OCI-LY7 (cell line): ENCODE measurements at regions not wholly inside any gene's neighbourhood (a gene's known extent, or its start where the extent isn't known, plus 50 kb on each side); places are given as distances from the start of the nearest gene placed in this dataset.

Experiments used
- BruUV-seq: library from RNA; stranded (reverse); fragments of 400-500 nt; replicated peaks from 2 replicates; lab custom pipeline; 2021; lab: Mats Ljungman, UMichigan
- CTCF ChIA-PET: fragments of 300-600 bp; sonication (Branson Sonifier 250); formaldehyde crosslinking; loops from one replicate; lab custom pipeline; 2022; ENCODE audit warnings: antibody characterized with exemption; ENCODE audit not compliant: unreplicated experiment; lab: Charles Lee
- POLR2A ChIA-PET: fragments of 300-600 bp; sonication (Branson Sonifier 250); formaldehyde crosslinking; loops from one replicate; lab custom pipeline; 2022; ENCODE audit warnings: antibody characterized with exemption; lab: Charles Lee
- DNase-seq: peaks from one replicate; pipeline ENCODE4 v3.0.0-alpha.2; 2015; ENCODE audit warnings: low spot score
- H2AFZ ChIP-seq: fragments of 200-600 bp; sonication (generic), shearing (Covaris generic); 2 replicates; pipeline ENCODE4 v1.6.1; 2014; ENCODE audit warnings: mild to moderate bottlenecking, antibody characterized with exemption, low read length, moderate library complexity
- H3K27ac ChIP-seq: fragments of 200-600 bp; sonication (generic); 2 replicates; pipeline ENCODE4 v1.5.1; 2014; ENCODE audit warnings: mixed run types, low read depth, mild to moderate bottlenecking, moderate library complexity, low read length, inconsistent platforms; ENCODE audit not compliant: poor library complexity, severe bottlenecking
- H3K36me3 ChIP-seq: fragments of 200-600 bp; sonication (generic); 2 replicates; pipeline ENCODE4 v1.6.1; 2014; ENCODE audit warnings: mild to moderate bottlenecking, antibody characterized with exemption, low read length, moderate library complexity, mixed read lengths; ENCODE audit not compliant: insufficient read depth
- H3K4me1 ChIP-seq: fragments of 200-600 bp; sonication (generic); 2 replicates; pipeline ENCODE4 v1.5.1; 2014; ENCODE audit warnings: mild to moderate bottlenecking, low read length; ENCODE audit not compliant: insufficient read depth, poor library complexity, severe bottlenecking
- H3K4me2 ChIP-seq: fragments of 200-600 bp; sonication (generic); 2 replicates; pipeline ENCODE4 v1.6.1; 2014; ENCODE audit warnings: mild to moderate bottlenecking, low read length
- H3K4me3 ChIP-seq: fragments of 200-600 bp; sonication (generic); 2 replicates; pipeline ENCODE4 v1.5.1; 2014; ENCODE audit warnings: mild to moderate bottlenecking, low read depth, low read length; ENCODE audit not compliant: poor library complexity, severe bottlenecking
- H3K79me2 ChIP-seq: fragments of 200-600 bp; sonication (generic); 2 replicates; pipeline ENCODE4 v1.6.1; 2016; ENCODE audit warnings: low read depth, mild to moderate bottlenecking, low read length, moderate library complexity, mixed read lengths; ENCODE audit not compliant: insufficient read depth
- H3K9me2 ChIP-seq: fragments of 200-600 bp; sonication (generic); 2 replicates; pipeline ENCODE4 v1.6.1; 2016; ENCODE audit warnings: mild to moderate bottlenecking, low read length, mixed read lengths; ENCODE audit not compliant: insufficient read depth
- H3K9me3 ChIP-seq: fragments of 200-600 bp; sonication (generic); 2 replicates; pipeline ENCODE4 v1.6.1; 2014; ENCODE audit warnings: mild to moderate bottlenecking, mixed run types, low read length, mixed read lengths
- H4K20me1 ChIP-seq: fragments of 200-600 bp; sonication (generic); 2 replicates; pipeline ENCODE4 v1.6.1; 2014; ENCODE audit warnings: mild to moderate bottlenecking, antibody characterized with exemption, low read length, moderate library complexity, mixed read lengths; ENCODE audit not compliant: insufficient read depth
- CTCF ChIP-seq: fragments of 200-600 bp; sonication (generic); conservative IDR thresholded peaks from 2 replicates; pipeline ENCODE4 v1.5.1; 2014; ENCODE audit warnings: mild to moderate bottlenecking, antibody characterized with exemption, low read length, moderate library complexity, mixed read lengths
- EZH2phosphoT487 ChIP-seq: fragments of 200-600 bp; sonication (generic); IDR thresholded peaks from 2 replicates; pipeline ENCODE4 v1.6.1; 2018; ENCODE audit warnings: low read depth, borderline replicate concordance, mild to moderate bottlenecking, mixed run types, antibody characterized with exemption, low read length, moderate library complexity, mixed read lengths
- intact Hi-C: fragments of 100-400 bp; cut with micrococcal nuclease; formaldehyde crosslinking; loops from one replicate; pipeline ENCODE4 v1.10.0; 2022; ENCODE audit not compliant: unreplicated experiment

DNA sequence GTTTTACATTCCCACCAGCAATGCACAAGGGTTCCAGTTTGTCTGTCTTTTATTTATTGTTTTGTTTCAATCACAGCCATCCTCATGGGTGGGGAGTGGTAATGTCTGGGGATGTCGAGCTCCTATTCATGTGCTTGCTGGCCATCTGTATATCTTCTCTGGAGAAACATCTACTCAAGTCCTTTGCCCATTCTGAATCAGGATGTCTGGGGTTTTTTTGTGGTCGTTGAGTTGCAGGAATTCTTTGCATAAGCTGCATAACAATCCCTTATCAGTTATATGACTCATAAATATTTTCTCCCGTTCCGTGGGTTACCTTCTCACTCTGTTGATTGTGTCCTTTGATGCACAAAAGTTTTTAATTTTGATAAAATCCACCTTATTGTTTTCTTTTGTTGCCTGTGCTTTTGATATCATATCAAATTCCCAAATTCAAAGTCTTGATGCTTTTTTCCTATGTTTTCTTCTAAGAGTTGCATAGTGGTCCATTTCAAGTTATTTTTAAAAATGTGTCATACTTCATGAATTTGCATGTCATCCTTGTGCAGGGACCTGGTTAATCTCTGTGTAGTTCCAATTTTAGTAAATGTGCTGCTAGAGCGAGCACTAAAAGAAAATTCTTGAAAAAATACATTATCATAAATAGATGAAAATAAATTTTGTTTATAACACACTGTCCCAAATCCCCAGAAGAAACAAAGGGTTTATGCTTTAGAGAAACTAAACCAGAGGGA is 54.9 kb upstream of the PDE10A start:
- POLR2A ChIA-PET, result no interaction called here
- no TSS peak for BruUV-seq
- Histone ChIP-seq H3K27ac (no peak overlapping the region), H3K4me3 (no peak overlapping the region), H2AFZ (no peak overlapping the region), H3K79me2 (no peaks in the 10 kb centered on the region), H4K20me1 (no peaks in the 10 kb centered on the region), H3K9me3 (no peaks in the 10 kb centered on the region), H3K4me2 (no peak overlapping the region), H3K9me2 (no peaks in the 10 kb centered on the region), H3K36me3 (no peaks in the 10 kb centered on the region), H3K4me1 (no peaks in the 10 kb centered on the region)
- intact Hi-C loops, result no loop called here
- no peak for DNase-seq
- no peak for TF ChIP-seq CTCF
- TF ChIP-seq EZH2phosphoT487, result no peak
- CTCF ChIA-PET, result no interaction called here

- Histone ChIP-seq H3K4me3 (no peak overlapping the region), H3K4me1 (no peaks in the 10 kb centered on the region), H3K9me3 (no peaks in the 10 kb centered on the region), H2AFZ (no peak overlapping the region), H3K4me2 (no peak overlapping the region), H3K79me2 (no peaks in the 10 kb centered on the region), H3K9me2 (no peaks in the 10 kb centered on the region), H4K20me1 (no peaks in the 10 kb centered on the region), H3K27ac (no peak overlapping the region), H3K36me3 (no peaks in the 10 kb centered on the region)
- ChIA-PET CTCF (no interaction called here), POLR2A (no interaction called here)
- intact Hi-C loops, result no loop called here
- no peak for DNase-seq
- TF ChIP-seq EZH2phosphoT487 (no peak), CTCF (no peak)
- no TSS peak for BruUV-seq
Observed at GRCh38 chr6:165716886-165717285, 53.8 kb upstream of the PDE10A start.

- Histone ChIP-seq H3K27ac (no peak overlapping the region), H3K79me2 (no peaks in the 10 kb centered on the region), H3K4me2 (no peak overlapping the region), H4K20me1 (no peaks in the 10 kb centered on the region), H2AFZ (no peak overlapping the region), H3K36me3 (no peaks in the 10 kb centered on the region), H3K9me3 (no peaks in the 10 kb centered on the region), H3K4me3 (no peak overlapping the region), H3K4me1 (no peaks in the 10 kb centered on the region), H3K9me2 (no peaks in the 10 kb centered on the region)
- no peak for TF ChIP-seq EZH2phosphoT487
- no peak for TF ChIP-seq CTCF
- DNase-seq, result no peak
- no TSS peak for BruUV-seq
- POLR2A ChIA-PET, result no interaction called here
- intact Hi-C loops, result no loop called here
- CTCF ChIA-PET, result no interaction called here
Observed at GRCh38 chr6:165715428-165715827, 52.4 kb upstream of the PDE10A start.
